ENCODE measurements at regions not wholly inside any gene's neighbourhood (a gene's known extent, or its start where the extent isn't known, plus 50 kb on each side); places are given as distances from the start of the nearest gene placed in this dataset.
"Not testable (repeated sequence)": the region's sequence is repeated elsewhere in the genome, so short reads cannot be mapped to it uniquely, and the experiment has no call there.

GRCh38 chr5:17847286-17847685 lies 213.0 kb downstream of the TAF11L14 start:
- Histone ChIP-seq H3K4me1 (ENCODE audit: control insufficient read depth, insufficient read depth, low read length, unreplicated experiment) (no peaks in the 10 kb centered on the region), H3K27me3 (ENCODE audit: insufficient read depth, low read length) (no peaks in the 10 kb centered on the region), H3K4me3 (ENCODE audit: low read depth, low read length) (no peak overlapping the region), H3K36me3 (ENCODE audit: insufficient read depth, low read length) (no peaks in the 10 kb centered on the region), H2AFZ (ENCODE audit: low read length, unreplicated experiment) (no peak overlapping the region), H3K27ac (ENCODE audit: low read depth, low read length) (no peak overlapping the region), H3K79me2 (ENCODE audit: control insufficient read depth, insufficient read depth, low read length, unreplicated experiment) (no peaks in the 10 kb centered on the region)

GRCh38 chr5:17852111-17852510 lies 217.9 kb downstream of the TAF11L14 start:
- Histone ChIP-seq H3K4me3 (ENCODE audit: low read depth, low read length) (no peak overlapping the region), H3K27me3 (ENCODE audit: insufficient read depth, low read length) (no peaks in the 10 kb centered on the region), H3K36me3 (ENCODE audit: insufficient read depth, low read length) (no peaks in the 10 kb centered on the region), H3K4me1 (ENCODE audit: control insufficient read depth, insufficient read depth, low read length, unreplicated experiment) (peaks cover 5% of the 10 kb centered on the region), H3K27ac (ENCODE audit: low read depth, low read length) (no peak overlapping the region), H2AFZ (ENCODE audit: low read length, unreplicated experiment) (no peak overlapping the region), H3K79me2 (ENCODE audit: control insufficient read depth, insufficient read depth, low read length, unreplicated experiment) (no peaks in the 10 kb centered on the region)

- H2AFZ ChIP-seq (ENCODE audit: low read length, unreplicated experiment) = no peak overlapping the region
- H3K4me1 ChIP-seq (ENCODE audit: control insufficient read depth, insufficient read depth, low read length, unreplicated experiment) = peaks cover 5% of the 10 kb centered on the region
- no peaks in the 10 kb centered on the region for H3K36me3 ChIP-seq (ENCODE audit: insufficient read depth, low read length)
- H3K79me2 ChIP-seq (ENCODE audit: control insufficient read depth, insufficient read depth, low read length, unreplicated experiment) = no peaks in the 10 kb centered on the region
- H3K4me3 ChIP-seq (ENCODE audit: low read depth, low read length) = no peak overlapping the region
- no peaks in the 10 kb centered on the region for H3K27me3 ChIP-seq (ENCODE audit: insufficient read depth, low read length)
- H3K27ac ChIP-seq (ENCODE audit: low read depth, low read length) = no peak overlapping the region
Measured at GRCh38 chr5:17852740-17853139, 218.5 kb downstream of the TAF11L14 start.

GRCh38 chr5:17854901-17855300 lies 220.6 kb downstream of the TAF11L14 start:
- Histone ChIP-seq H3K4me3 (ENCODE audit: low read depth, low read length) (no peak overlapping the region), H3K79me2 (ENCODE audit: control insufficient read depth, insufficient read depth, low read length, unreplicated experiment) (no peaks in the 10 kb centered on the region), H3K36me3 (ENCODE audit: insufficient read depth, low read length) (no peaks in the 10 kb centered on the region), H2AFZ (ENCODE audit: low read length, unreplicated experiment) (no peak overlapping the region), H3K27ac (ENCODE audit: low read depth, low read length) (no peak overlapping the region), H3K27me3 (ENCODE audit: insufficient read depth, low read length) (no peaks in the 10 kb centered on the region), H3K4me1 (ENCODE audit: control insufficient read depth, insufficient read depth, low read length, unreplicated experiment) (peaks cover 5% of the 10 kb centered on the region)

- H2AFZ ChIP-seq (ENCODE audit: low read length, unreplicated experiment) = no peak overlapping the region
Measured at GRCh38 chr5:17860660-17861315, 226.5 kb downstream of the TAF11L14 start.

GRCh38 chr5:17864903-17865302 lies 230.6 kb downstream of the TAF11L14 start:
- H3K27me3 ChIP-seq (ENCODE audit: insufficient read depth, low read length); H3K79me2 ChIP-seq (ENCODE audit: control insufficient read depth, insufficient read depth, low read length, unreplicated experiment); H3K27ac ChIP-seq (ENCODE audit: low read depth, low read length); H2AFZ ChIP-seq (ENCODE audit: low read length, unreplicated experiment); H3K4me3 ChIP-seq (ENCODE audit: low read depth, low read length); H3K4me1 ChIP-seq (ENCODE audit: control insufficient read depth, insufficient read depth, low read length, unreplicated experiment); H3K36me3 ChIP-seq (ENCODE audit: insufficient read depth, low read length): not testable (repeated sequence)

More at GRCh38 chr5:17860660-17861315, 226.5 kb downstream of the TAF11L14 start:
- no peaks in the 10 kb centered on the region for H3K27me3 ChIP-seq (ENCODE audit: insufficient read depth, low read length)
- H3K4me1 ChIP-seq (ENCODE audit: control insufficient read depth, insufficient read depth, low read length, unreplicated experiment) = peaks cover 9% of the 10 kb centered on the region
- no peak overlapping the region for H3K4me3 ChIP-seq (ENCODE audit: low read depth, low read length)
- H3K79me2 ChIP-seq (ENCODE audit: control insufficient read depth, insufficient read depth, low read length, unreplicated experiment) = no peaks in the 10 kb centered on the region
- no peaks in the 10 kb centered on the region for H3K36me3 ChIP-seq (ENCODE audit: insufficient read depth, low read length)
- H3K27ac ChIP-seq (ENCODE audit: low read depth, low read length) = no peak overlapping the region

GRCh38 chr5:17865966-17866365 lies 231.7 kb downstream of the TAF11L14 start:
- not testable (repeated sequence) for H3K4me1 ChIP-seq (ENCODE audit: control insufficient read depth, insufficient read depth, low read length, unreplicated experiment); H3K4me3 ChIP-seq (ENCODE audit: low read depth, low read length); H3K36me3 ChIP-seq (ENCODE audit: insufficient read depth, low read length); H3K79me2 ChIP-seq (ENCODE audit: control insufficient read depth, insufficient read depth, low read length, unreplicated experiment); H3K27me3 ChIP-seq (ENCODE audit: insufficient read depth, low read length); H2AFZ ChIP-seq (ENCODE audit: low read length, unreplicated experiment); H3K27ac ChIP-seq (ENCODE audit: low read depth, low read length)

- no peak overlapping the region for H2AFZ ChIP-seq (ENCODE audit: low read length, unreplicated experiment)
- no peaks in the 10 kb centered on the region for H3K79me2 ChIP-seq (ENCODE audit: control insufficient read depth, insufficient read depth, low read length, unreplicated experiment)
- H3K36me3 ChIP-seq (ENCODE audit: insufficient read depth, low read length) = no peaks in the 10 kb centered on the region
- H3K27me3 ChIP-seq (ENCODE audit: insufficient read depth, low read length) = no peaks in the 10 kb centered on the region
- no peak overlapping the region for H3K4me3 ChIP-seq (ENCODE audit: low read depth, low read length)
- no peaks in the 10 kb centered on the region for H3K4me1 ChIP-seq (ENCODE audit: control insufficient read depth, insufficient read depth, low read length, unreplicated experiment)
- no peak overlapping the region for H3K27ac ChIP-seq (ENCODE audit: low read depth, low read length)
Measured at GRCh38 chr5:17872204-17872603, 237.9 kb downstream of the TAF11L14 start.

GRCh38 chr5:17878541-17878940 lies 244.3 kb downstream of the TAF11L14 start:
- no peak overlapping the region for H2AFZ ChIP-seq (ENCODE audit: low read length, unreplicated experiment)
- H3K4me3 ChIP-seq (ENCODE audit: low read depth, low read length) = no peak overlapping the region
- no peaks in the 10 kb centered on the region for H3K36me3 ChIP-seq (ENCODE audit: insufficient read depth, low read length)
- H3K27me3 ChIP-seq (ENCODE audit: insufficient read depth, low read length) = no peaks in the 10 kb centered on the region
- no peaks in the 10 kb centered on the region for H3K4me1 ChIP-seq (ENCODE audit: control insufficient read depth, insufficient read depth, low read length, unreplicated experiment)
- no peaks in the 10 kb centered on the region for H3K79me2 ChIP-seq (ENCODE audit: control insufficient read depth, insufficient read depth, low read length, unreplicated experiment)
- H3K27ac ChIP-seq (ENCODE audit: low read depth, low read length) = no peak overlapping the region

GRCh38 chr5:17879276-17879675 lies 245.0 kb downstream of the TAF11L14 start:
- Histone ChIP-seq H3K27ac (ENCODE audit: low read depth, low read length) (no peak overlapping the region), H3K27me3 (ENCODE audit: insufficient read depth, low read length) (no peaks in the 10 kb centered on the region), H3K4me1 (ENCODE audit: control insufficient read depth, insufficient read depth, low read length, unreplicated experiment) (no peaks in the 10 kb centered on the region), H2AFZ (ENCODE audit: low read length, unreplicated experiment) (no peak overlapping the region), H3K79me2 (ENCODE audit: control insufficient read depth, insufficient read depth, low read length, unreplicated experiment) (no peaks in the 10 kb centered on the region), H3K36me3 (ENCODE audit: insufficient read depth, low read length) (no peaks in the 10 kb centered on the region), H3K4me3 (ENCODE audit: low read depth, low read length) (no peak overlapping the region)

- no peaks in the 10 kb centered on the region for H3K27me3 ChIP-seq (ENCODE audit: insufficient read depth, low read length)
- H3K4me1 ChIP-seq (ENCODE audit: control insufficient read depth, insufficient read depth, low read length, unreplicated experiment) = no peaks in the 10 kb centered on the region
- H3K36me3 ChIP-seq (ENCODE audit: insufficient read depth, low read length) = no peaks in the 10 kb centered on the region
- H3K79me2 ChIP-seq (ENCODE audit: control insufficient read depth, insufficient read depth, low read length, unreplicated experiment) = no peaks in the 10 kb centered on the region
- no peak overlapping the region for H3K27ac ChIP-seq (ENCODE audit: low read depth, low read length)
- H3K4me3 ChIP-seq (ENCODE audit: low read depth, low read length) = no peak overlapping the region
- no peak overlapping the region for H2AFZ ChIP-seq (ENCODE audit: low read length, unreplicated experiment)
Measured at GRCh38 chr5:17880869-17881268, 246.6 kb downstream of the TAF11L14 start.
